Prostate gland (tissue), 2 donors: ENCODE measurements at regions not wholly inside any gene's neighbourhood (a gene's known extent, or its start where the extent isn't known, plus 50 kb on each side); places are given as distances from the start of the nearest gene placed in this dataset.
"Not testable (repeated sequence)": the region's sequence is repeated elsewhere in the genome, so short reads cannot be mapped to it uniquely, and the experiment has no call there.

Source experiments
- DNase-seq: peaks from one replicate; pipeline ENCODE4 v3.0.0-alpha.2; 2019; ENCODE audit warnings: low spot score
- H3K27ac ChIP-seq, 2 donors: fragments of 200-600 bp; sonication (generic); 2 replicates each; pipeline ENCODE4 v1.5.1; 2017 to 2019
- H3K27me3 ChIP-seq: fragments of 200-600 bp; sonication (generic); replicated peaks from 2 replicates; pipeline ENCODE4 v1.5.1; 2019; ENCODE audit not compliant: insufficient read depth
- H3K36me3 ChIP-seq, 2 donors: fragments of 200-600 bp; sonication (generic); 1 replicate in 1 of 2; 2 replicates in 1 of 2; pipeline versions ENCODE4 v1.5.1 to v1.8.1; 2017 to 2019
- H3K4me1 ChIP-seq: fragments of 200-600 bp; sonication (generic); replicated peaks from 2 replicates; pipeline ENCODE4 v1.5.1; 2019
- H3K4me3 ChIP-seq, 2 donors: fragments of 200-600 bp; sonication (generic); 2 replicates each; pipeline ENCODE4 v1.5.1; 2017 to 2019
- H3K9me3 ChIP-seq: fragments of 200-600 bp; sonication (generic); 2 replicates; pipeline ENCODE4 v1.5.1; 2017
- CTCF ChIP-seq, 4 experiments: fragments of 200-600 bp in 2 of 4; fragments of 450-650 bp in 2 of 4; sonication (generic) in 2 of 4; IDR thresholded peaks; 1 replicate in 3 of 4; 2 replicates in 1 of 4; pipeline ENCODE4 v1.5.1; 2016 to 2019; ENCODE audit warnings: antibody characterized with exemption in 4 of 4, mild to moderate bottlenecking in 2 of 4, moderate library complexity in 2 of 4
- POLR2A ChIP-seq: fragments of 450-650 bp; IDR thresholded peaks from one replicate; pipeline ENCODE4 v1.6.1; 2016; ENCODE audit warnings: antibody characterized with exemption, mild to moderate bottlenecking
- POLR2AphosphoS5 ChIP-seq: sonication (generic); formaldehyde crosslinking; IDR thresholded peaks from one replicate; pipeline ENCODE4 v1.6.1; 2017; ENCODE audit warnings: antibody characterized with exemption
- WGBS: methylation state at CpG from one replicate; pipeline ENCODE4 v1.1.5; 2018; 5-methylcytosine and 5-hydroxymethylcytosine counted together
- intact Hi-C: fragments of 100-400 bp; cut with DNase I; formaldehyde crosslinking; loops from one replicate; pipeline ENCODE4 v1.14.2; 2022

- 61% methylated on average over 2 of the region's 2 CpGs for WGBS
- no peaks in the 10 kb centered on the region for H3K9me3 ChIP-seq
- H3K36me3 ChIP-seq: no peaks in the 10 kb centered on the region
- no peaks in the 10 kb centered on the region for H3K4me1 ChIP-seq
- no peak for DNase-seq
- H3K27me3 ChIP-seq: no peaks in the 10 kb centered on the region
- no peak overlapping the region for H3K4me3 ChIP-seq
- no peak overlapping the region for H3K27ac ChIP-seq
- intact Hi-C loops: no loop called here
- no peak for TF ChIP-seq CTCF (IDR thresholded peaks at IDR 0.05)
- no peak for TF ChIP-seq POLR2A
- TF ChIP-seq POLR2AphosphoS5: no peak
Observed at GRCh38 chr5:135747824-135748223, 86.6 kb upstream of the SLC25A48 start.

- Histone ChIP-seq H3K27ac (no peak overlapping the region), H3K4me1 (no peaks in the 10 kb centered on the region), H3K27me3 (no peaks in the 10 kb centered on the region), H3K4me3 (no peak overlapping the region), H3K9me3 (no peaks in the 10 kb centered on the region), H3K36me3 (no peaks in the 10 kb centered on the region)
- TF ChIP-seq POLR2A: no peak
- no peak for TF ChIP-seq CTCF (IDR thresholded peaks at IDR 0.05)
- TF ChIP-seq POLR2AphosphoS5: no peak
- DNase-seq: no peak
- intact Hi-C loops: no loop called here
- WGBS: 91% methylated on average over 18 of the region's 18 CpGs
Observed at GRCh38 chr5:135745897-135746500, 88.5 kb upstream of the SLC25A48 start.

- WGBS: 36% methylated on average over 2 of the region's 2 CpGs
- intact Hi-C loops: no loop called here
- Histone ChIP-seq H3K9me3 (no peaks in the 10 kb centered on the region), H3K36me3 (no peaks in the 10 kb centered on the region), H3K27ac (no peak overlapping the region), H3K4me1 (no peaks in the 10 kb centered on the region), H3K27me3 (no peaks in the 10 kb centered on the region), H3K4me3 (no peak overlapping the region)
- DNase-seq: no peak
- TF ChIP-seq POLR2A (no peak), CTCF (IDR thresholded peaks at IDR 0.05) (no peak), POLR2AphosphoS5 (no peak)
Observed at GRCh38 chr5:135743705-135744411, 90.6 kb upstream of the SLC25A48 start.

- no peaks in the 10 kb centered on the region for H3K9me3 ChIP-seq
- intact Hi-C loops: no loop called here
- no peak overlapping the region for H3K27ac ChIP-seq
- no peak for DNase-seq
- H3K36me3 ChIP-seq: no peaks in the 10 kb centered on the region
- no peaks in the 10 kb centered on the region for H3K4me1 ChIP-seq
- TF ChIP-seq CTCF (IDR thresholded peaks at IDR 0.05) (no peak), POLR2AphosphoS5 (no peak), POLR2A (no peak)
- WGBS: 90% methylated on average over 6 of the region's 6 CpGs
- no peak overlapping the region for H3K4me3 ChIP-seq
- no peaks in the 10 kb centered on the region for H3K27me3 ChIP-seq
Observed at GRCh38 chr5:135743181-135743580, 91.3 kb upstream of the SLC25A48 start.

- H3K27me3 ChIP-seq, DNase-seq, H3K4me1 ChIP-seq, H3K4me3 ChIP-seq, H3K36me3 ChIP-seq, intact Hi-C loops, H3K27ac ChIP-seq, H3K9me3 ChIP-seq: not testable (repeated sequence)
- 91% methylated on average over 5 of the region's 5 CpGs for WGBS
Observed at GRCh38 chr5:135742240-135742639, 92.2 kb upstream of the SLC25A48 start.
